AML-193 (cell line): ENCODE measurements at regions not wholly inside any gene's neighbourhood (a gene's known extent, or its start where the extent isn't known, plus 50 kb on each side); places are given as distances from the start of the nearest gene placed in this dataset.

Experiments used
- DNase-seq, 2 experiments: peaks; one replicate each; lab custom pipeline; 2025; lab: John Stamatoyannopoulos, UW

- DNase-seq, result no peak
Measured at GRCh38 chr17:71395901-71396300, 724.9 kb upstream of the SOX9 start.

- DNase-seq, result no peak
Measured at GRCh38 chr17:71396711-71397110, 724.1 kb upstream of the SOX9 start.

- no peak for DNase-seq
Measured at GRCh38 chr17:71398025-71398424, 722.8 kb upstream of the SOX9 start.

GRCh38 chr17:71398800-71399219 is 722.0 kb upstream of the SOX9 start:
- no peak for DNase-seq

- DNase-seq, result no peak
Measured at GRCh38 chr17:71399221-71399620, 721.6 kb upstream of the SOX9 start.

GRCh38 chr17:71399649-71400048 is 721.2 kb upstream of the SOX9 start:
- no peak for DNase-seq

DNA sequence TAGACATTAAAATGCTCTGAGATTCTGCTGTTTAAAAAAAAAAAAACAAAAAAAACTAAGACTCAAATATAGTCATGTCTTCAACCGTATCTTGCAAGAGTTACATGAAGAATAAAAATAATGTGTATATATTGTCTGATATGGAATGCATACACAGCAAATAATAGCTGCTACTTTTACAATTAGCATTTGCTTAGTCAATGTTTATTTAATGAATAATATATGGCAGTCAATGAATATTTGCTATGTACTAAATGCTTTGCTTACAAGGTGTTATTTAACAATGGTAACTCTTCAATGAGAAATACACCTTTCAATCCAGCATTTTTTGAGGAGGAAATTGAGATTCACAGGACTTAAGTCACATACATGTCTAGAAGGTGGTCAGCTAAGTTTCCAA is 718.8 kb upstream of the SOX9 start:
- DNase-seq, result no peak

DNA sequence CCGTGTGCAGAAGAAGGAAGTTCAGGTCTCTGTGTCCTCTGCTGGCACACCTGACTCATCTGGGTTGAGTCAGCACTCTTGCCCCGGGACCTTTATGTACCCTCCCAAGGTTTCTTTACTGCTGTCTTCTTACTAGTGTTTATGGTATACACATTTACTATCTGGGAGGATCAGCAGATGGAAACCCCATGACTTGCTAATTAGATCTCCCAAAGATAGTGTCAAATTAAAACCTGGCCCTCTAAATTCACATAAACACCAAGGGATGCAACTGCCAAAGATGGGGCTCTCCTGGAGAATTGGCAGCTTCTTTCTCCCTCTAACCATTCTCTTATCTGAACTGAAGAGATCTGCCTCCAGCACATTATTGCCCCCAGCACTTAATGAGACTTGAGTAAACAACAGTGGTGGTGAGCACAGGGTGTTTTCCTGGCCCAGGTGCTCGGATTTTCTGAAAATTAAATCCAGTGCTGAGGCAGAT is 718.1 kb upstream of the SOX9 start:
- DNase-seq, result no peak

DNA sequence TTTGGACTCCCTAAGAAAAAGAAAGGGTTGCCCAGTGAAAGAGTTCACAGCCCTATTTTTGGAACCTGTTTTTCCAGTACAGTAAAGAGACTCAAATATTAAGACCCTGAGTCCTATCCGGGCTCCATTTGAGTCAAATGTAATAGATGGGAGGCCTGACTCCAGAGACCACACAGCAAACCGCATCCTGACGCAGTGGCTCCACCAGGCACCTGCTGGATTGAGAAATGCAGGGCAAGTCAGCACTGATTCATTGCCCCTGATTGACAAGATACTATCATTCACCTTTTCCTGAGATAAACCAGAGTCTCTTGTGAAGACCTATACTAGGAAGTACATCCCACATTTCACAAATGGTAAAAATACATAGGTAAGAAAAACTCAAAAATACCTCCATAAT is 715.7 kb upstream of the SOX9 start:
- no peak for DNase-seq

DNA sequence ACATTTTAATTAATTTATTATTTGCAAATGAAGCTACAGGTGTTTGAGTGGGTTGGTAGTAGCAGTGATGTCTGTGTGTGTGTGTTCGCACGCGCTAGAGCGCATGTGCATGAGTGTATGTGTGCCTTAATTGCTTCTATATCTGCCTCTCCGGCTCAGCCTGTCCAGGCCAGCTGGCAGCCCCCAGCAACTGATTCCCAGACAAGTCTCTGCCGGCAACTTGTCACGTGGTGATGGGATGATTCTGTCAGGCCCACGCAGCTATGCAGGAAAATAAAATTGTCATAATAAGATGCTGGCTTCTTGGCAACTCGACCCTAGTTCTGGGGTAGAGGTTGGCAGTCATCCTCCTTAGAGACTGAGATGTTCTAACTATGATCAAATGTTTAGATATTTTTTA is 712.8 kb upstream of the SOX9 start:
- DNase-seq, result no peak

GRCh38 chr17:71409137-71409536 is 711.7 kb upstream of the SOX9 start:
- DNase-seq, result no peak

GRCh38 chr17:71409712-71410111 is 711.1 kb upstream of the SOX9 start:
- no peak for DNase-seq

DNA sequence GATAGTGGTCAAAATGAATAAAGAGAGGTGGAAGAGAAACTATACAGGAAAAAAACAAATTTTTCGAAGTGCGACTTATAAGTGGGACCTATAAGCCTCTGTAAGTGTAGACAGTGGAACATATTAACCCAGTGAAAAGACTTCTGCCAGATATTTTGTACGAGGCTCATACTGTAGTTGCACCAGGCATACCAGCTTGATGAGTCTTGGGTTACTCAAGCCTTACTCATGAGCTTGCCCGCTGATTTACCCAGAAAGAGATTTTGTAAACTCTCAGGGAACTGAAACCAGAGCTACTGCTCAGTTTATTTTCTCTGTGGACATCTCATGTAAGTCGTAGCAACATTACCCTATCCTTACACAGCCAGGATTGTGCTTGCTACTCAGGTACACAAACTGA is 708.0 kb upstream of the SOX9 start:
- DNase-seq, result no peak

GRCh38 chr17:71413935-71414334 is 706.9 kb upstream of the SOX9 start:
- no peak for DNase-seq

DNA sequence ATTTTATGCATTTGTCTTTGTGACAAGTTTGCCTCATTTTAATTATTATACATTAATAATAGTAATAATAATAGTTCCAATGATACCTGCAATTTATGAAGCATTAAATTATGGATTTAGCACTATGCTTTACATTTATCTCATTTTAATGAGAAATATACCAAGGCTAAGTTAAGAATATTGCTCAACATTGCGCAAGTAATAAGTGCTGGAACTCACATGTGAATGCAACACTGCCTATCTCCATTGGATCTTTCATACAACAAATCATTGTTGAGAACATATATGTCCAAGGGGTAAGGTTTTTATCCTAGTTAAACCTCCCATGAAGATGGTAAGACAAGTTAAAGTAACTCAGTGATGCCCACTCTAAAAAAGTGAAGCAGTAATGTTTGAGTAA is 703.7 kb upstream of the SOX9 start:
- DNase-seq, result no peak

DNA sequence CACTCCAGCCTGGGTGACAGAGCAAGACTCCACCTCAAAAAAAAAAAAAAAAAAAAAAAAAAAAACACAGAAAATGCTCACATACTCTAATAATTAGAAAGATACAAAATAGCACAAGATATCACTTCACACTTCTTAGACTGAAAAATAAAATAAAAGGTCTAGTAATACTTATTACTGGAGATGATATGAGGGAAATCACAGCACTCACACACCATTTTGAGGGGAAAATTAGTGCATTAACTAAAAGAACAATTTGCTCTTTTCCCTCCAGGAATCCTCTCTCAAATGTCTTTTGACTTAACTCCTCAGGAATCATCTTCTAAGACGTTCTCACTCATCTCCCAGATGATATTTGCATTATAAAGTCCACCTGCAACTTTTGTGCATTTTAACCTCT is 697.9 kb upstream of the SOX9 start:
- DNase-seq, result no peak

DNA sequence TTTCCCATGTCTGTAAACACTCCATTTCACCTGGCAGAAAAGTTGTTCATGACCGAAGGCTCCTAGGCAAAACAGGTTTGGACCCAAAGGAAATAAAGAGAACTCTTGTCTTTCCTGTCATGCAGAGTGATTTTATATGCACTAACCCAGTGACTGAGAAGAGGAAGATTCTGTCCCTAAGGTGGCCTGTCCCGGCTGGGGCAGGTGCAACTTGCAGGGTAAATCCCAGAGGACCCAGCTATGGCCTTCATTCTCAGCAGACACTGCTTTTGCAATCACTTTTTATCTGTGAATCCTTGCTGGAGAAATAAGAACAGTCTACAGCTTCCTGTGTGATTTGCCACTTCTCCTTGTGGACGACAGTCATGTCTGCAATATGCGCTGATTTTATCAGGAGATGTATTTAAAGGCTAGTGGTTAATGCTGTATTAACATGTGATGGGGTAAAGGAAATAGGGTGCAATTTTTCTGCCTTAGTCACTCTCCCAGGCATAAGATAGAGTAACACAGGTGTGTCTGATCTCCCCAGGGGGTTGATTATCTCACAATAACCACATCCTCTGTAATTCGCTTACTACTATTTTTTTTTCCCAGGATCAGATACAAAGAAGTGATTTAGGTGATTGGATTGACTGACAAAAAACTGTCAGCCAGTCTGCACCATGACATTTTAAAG is 696.8 kb upstream of the SOX9 start:
- no peak for DNase-seq

- no peak for DNase-seq
Measured at GRCh38 chr17:71427801-71428200, 693.0 kb upstream of the SOX9 start.

DNA sequence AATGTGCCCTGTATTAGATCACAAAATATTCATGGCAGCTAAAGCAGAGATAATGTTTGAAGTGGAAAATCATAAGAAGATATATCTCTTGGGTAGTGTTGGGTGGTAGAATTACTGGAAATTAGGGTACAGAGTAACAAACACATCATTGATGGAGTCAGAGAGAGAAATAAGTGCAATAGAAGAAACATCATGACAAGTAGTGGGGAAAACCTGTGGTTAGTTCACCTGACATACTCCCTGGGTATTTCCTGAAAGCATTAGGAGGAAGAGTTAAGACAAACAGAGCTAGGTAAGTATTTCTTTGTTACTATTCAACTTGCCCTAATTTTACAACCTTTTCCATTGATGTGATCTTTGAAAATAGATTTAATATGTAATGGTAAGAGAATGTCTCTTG is 691.9 kb upstream of the SOX9 start:
- DNase-seq, result no peak

- no peak for DNase-seq
Measured at GRCh38 chr17:71430281-71430680, 690.5 kb upstream of the SOX9 start.

- DNase-seq, result no peak
Measured at GRCh38 chr17:71431146-71431545, 689.7 kb upstream of the SOX9 start.

- DNase-seq, result no peak
Measured at GRCh38 chr17:71432378-71433315, 688.2 kb upstream of the SOX9 start.

DNA sequence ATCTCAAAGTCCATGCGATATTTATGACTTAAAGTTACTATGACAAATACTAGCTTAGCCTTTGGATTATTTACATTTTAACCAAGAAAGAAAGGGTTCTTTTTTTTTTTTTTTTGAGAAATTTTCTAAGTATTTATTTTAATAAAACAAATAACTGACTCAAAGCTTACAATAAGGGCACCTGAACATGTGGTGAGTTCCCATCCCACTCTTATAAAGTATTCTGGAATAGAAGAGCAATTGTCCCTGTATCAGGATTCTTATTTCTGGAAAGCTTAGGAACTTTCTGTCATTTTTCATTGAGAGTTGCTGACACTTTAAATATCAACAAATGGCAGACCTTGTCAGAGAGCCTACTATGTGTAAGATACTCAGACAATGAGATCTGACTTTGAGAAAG is 686.1 kb upstream of the SOX9 start:
- no peak for DNase-seq
